GM19452 (cell line): ENCODE measurements at regions not wholly inside any gene's neighbourhood (a gene's known extent, or its start where the extent isn't known, plus 50 kb on each side); places are given as distances from the start of the nearest gene placed in this dataset.

Source experiments
- ATAC-seq: cut with Tn5 transposase; IDR thresholded peaks from one replicate; pipeline ENCODE4 v1.9.1; 2021; ENCODE audit not compliant: unreplicated experiment

DNA sequence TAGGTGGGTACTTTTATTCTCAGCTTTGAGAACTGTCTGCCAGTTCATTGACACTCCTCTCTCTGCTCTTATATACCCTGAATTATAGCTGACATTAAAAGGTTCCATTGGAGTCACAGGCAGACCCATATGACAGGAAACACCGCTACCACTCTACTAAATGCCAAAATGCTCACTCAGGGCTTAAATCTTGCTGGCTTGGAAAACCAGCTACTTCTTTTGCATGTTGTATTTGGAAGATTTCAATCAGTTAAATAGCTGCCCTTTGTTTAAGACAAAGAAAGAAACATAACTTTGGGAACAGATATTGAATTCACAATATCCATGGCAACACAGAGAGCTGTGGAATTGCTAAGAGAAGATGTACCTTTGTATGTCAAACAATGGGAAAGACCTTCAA, 876.5 kb downstream of the USP25 start:
- ATAC-seq, result no peak

DNA sequence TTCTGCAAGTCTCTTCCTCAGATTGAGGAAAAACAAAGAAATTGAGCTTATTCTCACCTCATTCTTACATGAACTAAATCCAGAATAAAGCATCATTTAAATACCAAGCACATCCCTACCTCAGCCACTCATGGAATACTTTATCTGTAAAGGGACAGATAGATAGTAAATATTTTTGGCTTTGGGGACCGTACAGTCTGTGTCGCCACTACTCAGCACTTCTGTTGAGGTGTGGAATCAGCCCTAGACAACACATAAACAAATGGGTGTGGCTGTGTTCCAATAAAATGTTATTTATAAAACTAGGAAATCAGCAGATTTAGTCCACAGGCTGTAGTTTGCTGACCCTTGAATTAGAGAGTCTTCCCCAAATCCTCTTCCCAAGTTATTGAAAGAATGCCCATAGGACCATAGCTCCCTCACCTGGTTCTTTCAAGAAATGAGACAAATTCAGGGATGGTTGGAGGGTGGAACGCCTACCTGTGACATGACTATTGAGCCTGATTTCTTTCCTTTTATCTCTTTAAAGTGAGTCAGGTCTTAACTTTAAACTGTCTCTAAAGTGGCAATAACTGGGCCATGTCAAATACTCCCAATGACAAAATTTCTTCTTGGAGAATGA, 878.5 kb downstream of the USP25 start:
- no peak for ATAC-seq

GRCh38 chr21:16619281-16619680, 889.5 kb downstream of the USP25 start:
- no peak for ATAC-seq

GRCh38 chr21:16620786-16621320, 891.1 kb downstream of the USP25 start:
- ATAC-seq, result no peak

GRCh38 chr21:16624479-16625118, 888.2 kb upstream of the CXADR start:
- no peak for ATAC-seq

GRCh38 chr21:16625491-16625890, 887.4 kb upstream of the CXADR start:
- no peak for ATAC-seq

DNA sequence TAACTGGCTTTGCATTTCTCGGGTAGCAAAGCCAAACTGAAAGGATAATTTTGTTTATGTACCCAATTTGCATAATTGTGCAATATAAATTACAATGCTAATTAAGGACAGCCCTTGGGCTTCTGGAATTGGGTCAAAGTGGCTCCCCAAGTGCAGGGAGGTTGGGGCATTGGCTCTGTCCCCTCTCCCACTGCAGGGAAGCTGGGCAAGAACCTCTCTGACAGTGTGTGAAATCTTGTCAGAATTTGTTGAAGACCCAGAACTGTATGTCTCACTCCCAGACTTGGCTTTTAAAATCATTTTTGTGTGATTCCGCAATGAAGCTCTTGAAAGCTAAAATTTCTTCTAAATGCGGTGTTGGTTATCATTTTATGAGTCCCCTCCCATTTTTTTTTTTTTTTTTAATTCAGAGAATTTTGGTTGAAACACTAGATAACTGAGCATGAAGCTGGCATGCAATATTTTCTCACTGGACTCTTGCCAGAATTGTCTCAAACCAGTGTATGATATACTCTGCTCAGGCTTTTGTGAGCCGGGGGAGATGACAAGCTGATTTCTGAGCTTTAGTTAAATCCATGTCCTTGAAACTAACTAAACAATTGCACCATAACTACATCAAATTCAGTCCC, 878.9 kb upstream of the CXADR start:
- no peak for ATAC-seq

GRCh38 chr21:16634515-16634914, 878.3 kb upstream of the CXADR start:
- ATAC-seq, result no peak

DNA sequence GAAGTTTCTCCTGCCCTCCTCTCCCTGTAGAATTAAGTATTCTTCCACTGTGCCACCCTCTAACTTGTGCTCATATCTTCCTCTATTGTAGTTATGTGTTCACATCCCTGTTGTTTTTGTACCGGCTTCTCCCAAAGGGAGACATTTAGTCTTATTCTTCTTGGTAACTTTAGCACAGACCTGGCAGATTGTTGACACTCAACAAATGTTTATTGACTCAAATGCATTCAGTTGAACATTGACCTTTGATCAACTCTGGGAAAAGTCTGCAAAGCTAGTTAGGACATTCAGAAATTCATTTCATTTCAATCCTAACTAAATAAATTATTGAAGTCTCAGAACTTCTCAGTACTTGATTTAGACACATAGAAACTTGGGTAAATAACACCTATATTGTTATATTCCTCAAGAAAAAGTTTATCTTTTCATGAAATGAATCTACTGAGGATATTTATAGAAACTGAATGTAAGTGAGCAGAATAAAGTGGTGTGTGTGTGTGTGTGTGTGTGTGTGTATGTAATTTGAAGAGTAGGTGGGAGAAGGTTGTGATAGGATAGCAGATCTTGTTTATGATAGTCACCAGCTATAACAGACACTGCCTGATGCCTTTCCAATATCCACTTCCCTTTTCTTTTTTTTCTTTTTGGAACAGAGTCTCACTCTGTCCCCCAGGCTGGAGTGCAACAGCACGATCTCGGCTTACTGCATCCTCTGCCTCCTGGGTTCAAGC, 872.4 kb upstream of the CXADR start:
- no peak for ATAC-seq

- ATAC-seq, result no peak
Observed at GRCh38 chr21:16642353-16642752, 870.5 kb upstream of the CXADR start.

DNA sequence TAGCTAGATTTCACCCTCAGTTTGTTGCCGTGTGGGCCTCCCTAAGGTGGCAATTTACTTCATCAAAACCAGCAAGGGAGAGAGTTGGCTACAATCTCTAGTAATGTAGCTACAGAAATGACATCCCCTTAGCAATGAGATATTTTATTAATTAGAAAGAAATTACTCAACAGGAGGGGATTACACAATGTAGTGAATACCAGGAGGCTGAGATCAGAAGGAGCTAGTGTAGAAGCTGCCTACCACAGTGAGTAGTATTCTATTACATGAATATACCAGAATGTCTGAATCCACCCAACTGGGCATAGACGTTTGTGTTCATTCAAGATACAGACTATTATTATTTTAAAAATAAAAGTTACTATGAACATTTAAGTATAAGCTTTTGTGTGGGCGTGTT, 868.2 kb upstream of the CXADR start:
- ATAC-seq, result no peak

DNA sequence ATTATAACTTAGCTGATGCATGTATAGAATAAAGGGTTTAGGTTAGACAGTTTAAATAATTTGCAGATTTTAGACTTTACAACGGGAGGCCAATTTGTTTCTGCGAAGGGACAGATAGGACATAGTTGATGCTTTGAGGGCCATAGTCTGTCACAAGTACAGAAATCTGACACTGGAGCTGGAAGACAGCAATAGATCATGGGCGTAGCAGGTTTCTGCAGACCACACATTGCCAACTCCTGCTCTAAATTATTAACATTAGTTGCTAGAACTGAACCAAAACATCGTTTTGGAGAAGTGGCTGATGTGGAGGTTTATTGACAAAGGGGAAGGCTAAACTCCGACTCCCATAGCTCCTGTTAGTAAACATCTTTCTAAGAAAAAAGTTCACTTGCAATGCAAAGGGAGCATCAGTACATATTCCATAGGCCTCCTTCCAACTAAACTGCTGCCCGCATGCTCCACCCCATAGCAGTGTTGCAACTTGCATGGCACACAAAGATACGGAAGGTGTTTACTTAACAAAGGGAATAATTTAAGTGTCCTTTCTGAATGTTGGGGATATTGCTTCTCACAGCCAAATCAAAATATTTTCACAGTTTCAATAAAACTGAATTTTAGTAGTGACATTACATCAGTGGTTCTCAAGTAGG, 862.0 kb upstream of the CXADR start:
- ATAC-seq, result no peak

DNA sequence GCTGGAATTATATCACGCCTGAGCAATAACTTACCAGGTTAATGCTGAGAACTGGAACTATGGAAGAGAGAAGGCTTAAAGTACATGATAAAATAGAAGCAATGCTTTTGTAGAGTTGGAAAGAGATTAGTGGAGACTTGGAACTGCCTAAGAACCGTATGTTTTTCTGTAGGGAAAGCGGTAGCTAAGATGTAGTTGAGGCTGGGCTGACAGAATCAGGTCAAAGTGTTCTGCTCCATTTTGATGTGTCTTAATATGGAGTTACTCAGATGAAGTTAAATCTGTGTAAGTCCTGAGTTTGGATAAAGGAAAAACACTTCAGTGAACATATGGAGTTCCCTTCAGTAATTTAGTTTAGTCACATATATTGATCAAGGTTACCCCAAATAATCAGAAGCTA, 860.9 kb upstream of the CXADR start:
- no peak for ATAC-seq

- ATAC-seq, result no peak
Observed at GRCh38 chr21:16663436-16663835, 849.4 kb upstream of the CXADR start.

- no peak for ATAC-seq
Observed at GRCh38 chr21:16667395-16667794, 845.4 kb upstream of the CXADR start.

DNA sequence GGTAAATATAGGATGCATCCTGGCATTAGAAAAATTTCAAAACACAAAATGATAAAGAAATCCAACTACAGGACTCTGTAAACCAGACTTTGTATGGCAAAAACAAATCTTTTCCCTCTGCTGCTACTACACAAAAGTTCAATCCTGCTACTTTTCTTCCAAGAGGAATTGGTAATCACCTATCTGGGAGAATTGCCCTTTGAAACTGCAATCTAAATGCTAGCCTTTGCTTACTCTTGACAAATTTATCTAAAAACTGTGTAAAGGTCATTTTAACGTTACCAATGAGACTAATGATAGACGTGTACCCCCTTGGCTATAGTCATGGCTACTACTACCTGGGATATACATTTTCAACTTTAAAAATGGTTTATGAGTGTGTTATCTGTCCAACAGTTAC, 837.9 kb upstream of the CXADR start:
- ATAC-seq, result no peak

DNA sequence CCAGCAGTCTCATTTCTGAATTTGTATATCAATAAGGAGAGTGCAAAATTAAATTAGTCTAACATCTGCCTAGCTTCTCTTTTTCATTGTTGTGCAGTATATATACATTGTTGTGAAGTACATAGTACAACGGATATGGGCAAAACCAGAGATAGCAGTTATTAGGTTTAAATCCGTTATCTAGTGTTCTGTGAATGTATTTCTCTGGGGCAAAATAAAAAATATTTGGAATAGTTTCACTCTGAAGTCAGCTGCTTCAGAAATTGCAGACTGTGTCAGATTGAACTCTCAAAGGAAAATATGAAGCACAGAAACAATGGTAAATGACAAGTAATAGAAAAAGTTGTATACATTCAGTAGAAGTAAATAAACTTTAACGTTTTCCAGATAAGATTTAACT, 836.5 kb upstream of the CXADR start:
- ATAC-seq, result no peak

DNA sequence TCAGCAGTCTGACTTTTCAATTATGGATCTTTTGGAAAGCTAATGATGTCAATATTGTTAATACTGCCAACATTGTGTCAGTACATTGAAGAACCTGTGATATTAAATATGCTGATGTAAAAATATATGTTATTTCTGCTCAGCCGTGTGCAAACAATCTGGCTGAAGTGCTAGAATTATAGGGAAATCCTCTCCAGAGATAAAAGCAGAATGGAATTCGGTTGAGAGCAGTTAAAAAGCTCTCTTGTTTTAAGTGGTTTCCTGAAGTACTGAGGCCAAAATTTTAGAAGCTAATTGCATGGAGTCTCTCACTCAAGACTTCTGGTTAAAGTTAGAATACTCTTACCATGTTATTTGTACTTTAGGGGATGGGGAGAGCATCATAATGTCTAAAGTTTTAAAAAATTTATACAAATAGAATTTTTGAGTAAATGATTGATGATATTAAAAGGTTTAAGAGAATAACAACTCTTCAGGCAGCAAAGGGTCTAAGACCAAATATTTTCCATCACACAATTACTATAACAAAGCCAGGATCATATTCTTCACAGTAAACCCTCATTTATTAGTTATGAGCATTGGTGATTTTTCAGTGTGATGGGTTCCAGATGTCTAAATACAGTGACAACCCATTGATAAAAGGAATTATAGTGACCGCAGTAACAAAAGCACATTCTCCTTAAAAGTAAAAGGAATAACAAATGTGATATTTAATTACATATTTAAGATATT, 834.2 kb upstream of the CXADR start:
- ATAC-seq, result no peak

DNA sequence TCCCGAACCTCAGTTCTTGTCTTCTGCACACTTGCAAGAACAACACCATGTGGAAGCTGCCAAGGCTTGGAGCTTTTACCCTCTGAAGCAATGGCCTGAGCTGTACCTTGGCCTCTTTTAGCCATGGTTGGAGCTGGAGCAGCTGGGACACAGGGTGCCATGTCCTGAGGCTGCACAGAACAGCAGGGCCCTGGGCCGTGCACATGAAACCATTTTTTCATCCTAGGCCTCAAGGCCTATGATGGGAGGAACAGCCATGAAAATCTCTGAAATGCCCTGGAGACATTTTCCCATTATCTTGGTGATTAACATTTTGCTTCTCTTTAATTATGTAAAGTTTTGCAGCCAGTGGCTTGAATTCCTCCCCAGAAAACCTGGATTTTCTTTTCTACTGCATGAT, 817.8 kb upstream of the CXADR start:
- no peak for ATAC-seq

DNA sequence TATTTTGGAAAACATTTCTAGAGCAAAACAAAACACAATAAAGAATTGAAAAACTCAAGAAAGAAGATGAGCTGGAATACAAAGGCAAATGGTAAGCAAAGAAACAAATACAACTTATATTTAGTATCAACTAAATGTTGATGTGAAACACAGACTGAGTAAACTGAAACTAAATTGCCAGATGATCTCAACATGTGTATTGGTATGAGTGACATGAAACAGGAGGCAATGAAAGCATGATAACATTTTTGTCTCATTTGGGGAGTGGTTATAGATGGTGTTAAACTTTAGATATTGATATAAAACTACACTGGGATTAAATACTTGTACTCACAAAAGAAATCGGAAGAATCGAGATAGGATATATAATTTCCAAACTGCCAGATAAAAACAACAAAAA, 805.6 kb upstream of the CXADR start:
- no peak for ATAC-seq
